C4-2B (cell line): ENCODE measurements at regions not wholly inside any gene's neighbourhood (a gene's known extent, or its start where the extent isn't known, plus 50 kb on each side); places are given as distances from the start of the nearest gene placed in this dataset.

Source experiments
- ZFX ChIP-seq: fragments of 450-650 bp; IDR thresholded peaks from 2 replicates; pipeline ENCODE4 v1.6.1; 2017
- TF ChIP-seq, protein P1 (sequence below): fragments of 450-650 bp; conservative IDR thresholded peaks from 2 replicates; pipeline ENCODE4 v1.5.1; 2017; ENCODE audit warnings: mild to moderate bottlenecking

DNA sequence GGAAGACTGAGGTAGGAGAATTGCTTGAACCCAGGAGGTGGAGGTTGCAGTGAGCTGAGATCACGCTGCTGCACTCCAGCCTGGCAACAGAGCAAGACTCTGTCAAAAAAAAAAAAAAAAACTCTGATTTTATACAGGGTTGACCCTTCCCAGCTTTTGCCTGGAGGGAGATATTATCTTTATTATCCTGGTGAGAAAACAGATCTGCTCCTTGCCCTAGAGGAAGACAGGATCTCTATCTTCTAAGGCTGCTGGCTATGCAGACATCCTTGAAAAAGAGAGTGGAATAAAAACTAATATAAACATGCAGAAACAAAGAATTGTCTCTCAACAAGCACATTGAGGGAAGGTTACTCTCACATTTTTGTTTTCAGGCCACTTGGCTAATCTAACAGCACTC, 1503.4 kb upstream of the WWC1 start:
- TF ChIP-seq, protein P1, sequence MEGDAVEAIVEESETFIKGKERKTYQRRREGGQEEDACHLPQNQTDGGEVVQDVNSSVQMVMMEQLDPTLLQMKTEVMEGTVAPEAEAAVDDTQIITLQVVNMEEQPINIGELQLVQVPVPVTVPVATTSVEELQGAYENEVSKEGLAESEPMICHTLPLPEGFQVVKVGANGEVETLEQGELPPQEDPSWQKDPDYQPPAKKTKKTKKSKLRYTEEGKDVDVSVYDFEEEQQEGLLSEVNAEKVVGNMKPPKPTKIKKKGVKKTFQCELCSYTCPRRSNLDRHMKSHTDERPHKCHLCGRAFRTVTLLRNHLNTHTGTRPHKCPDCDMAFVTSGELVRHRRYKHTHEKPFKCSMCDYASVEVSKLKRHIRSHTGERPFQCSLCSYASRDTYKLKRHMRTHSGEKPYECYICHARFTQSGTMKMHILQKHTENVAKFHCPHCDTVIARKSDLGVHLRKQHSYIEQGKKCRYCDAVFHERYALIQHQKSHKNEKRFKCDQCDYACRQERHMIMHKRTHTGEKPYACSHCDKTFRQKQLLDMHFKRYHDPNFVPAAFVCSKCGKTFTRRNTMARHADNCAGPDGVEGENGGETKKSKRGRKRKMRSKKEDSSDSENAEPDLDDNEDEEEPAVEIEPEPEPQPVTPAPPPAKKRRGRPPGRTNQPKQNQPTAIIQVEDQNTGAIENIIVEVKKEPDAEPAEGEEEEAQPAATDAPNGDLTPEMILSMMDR, result no peak
- TF ChIP-seq ZFX, result no peak
